GM18873 (cell line): ENCODE measurements at regions not wholly inside any gene's neighbourhood (a gene's known extent, or its start where the extent isn't known, plus 50 kb on each side); places are given as distances from the start of the nearest gene placed in this dataset.

Experiments
- ATAC-seq: cut with Tn5 transposase; IDR thresholded peaks from one replicate; pipeline ENCODE4 v1.9.1; 2021; ENCODE audit warnings: mild to moderate bottlenecking, moderate library complexity, moderate number of reproducible peaks; ENCODE audit not compliant: unreplicated experiment, low FRiP score

DNA sequence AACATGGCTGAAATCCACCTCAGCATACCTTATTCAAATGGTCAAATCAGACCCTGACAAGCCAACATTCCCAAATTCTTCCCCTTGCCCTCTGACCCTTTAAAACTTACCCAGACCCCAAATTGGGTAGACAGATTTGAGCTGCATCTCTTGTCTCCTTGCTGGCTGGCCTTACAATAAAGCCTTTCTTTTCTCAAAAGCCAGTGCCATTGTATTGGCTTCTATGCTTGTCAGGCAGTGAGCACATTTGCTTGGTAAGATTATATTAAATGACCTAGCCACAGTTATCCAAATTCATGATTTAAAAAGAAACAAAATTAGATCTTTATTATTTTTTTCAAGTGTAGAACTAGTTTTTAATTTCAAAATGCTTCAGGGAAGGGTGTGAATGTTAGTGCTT, 67.8 kb upstream of the FAM83B start:
- ATAC-seq, result no peak

DNA sequence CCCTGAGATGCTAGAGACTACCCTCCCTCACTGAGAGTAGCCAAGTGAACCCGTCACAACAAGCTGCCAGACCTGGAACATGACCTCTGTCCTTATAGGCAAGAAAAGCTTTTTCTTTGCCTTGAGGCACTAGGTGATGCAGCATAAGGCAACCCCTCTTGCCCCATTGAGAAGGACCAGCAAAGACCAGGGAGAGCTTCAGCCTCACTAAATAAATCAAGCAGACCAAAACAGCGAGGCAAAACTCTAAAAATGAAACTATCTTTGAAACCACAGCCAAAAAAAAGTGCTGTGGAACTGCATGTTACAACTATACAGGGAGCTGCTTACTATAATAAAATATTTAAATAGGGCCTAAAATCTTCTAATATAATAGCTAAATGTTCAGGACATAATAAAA, 62.6 kb upstream of the FAM83B start:
- no peak for ATAC-seq

DNA sequence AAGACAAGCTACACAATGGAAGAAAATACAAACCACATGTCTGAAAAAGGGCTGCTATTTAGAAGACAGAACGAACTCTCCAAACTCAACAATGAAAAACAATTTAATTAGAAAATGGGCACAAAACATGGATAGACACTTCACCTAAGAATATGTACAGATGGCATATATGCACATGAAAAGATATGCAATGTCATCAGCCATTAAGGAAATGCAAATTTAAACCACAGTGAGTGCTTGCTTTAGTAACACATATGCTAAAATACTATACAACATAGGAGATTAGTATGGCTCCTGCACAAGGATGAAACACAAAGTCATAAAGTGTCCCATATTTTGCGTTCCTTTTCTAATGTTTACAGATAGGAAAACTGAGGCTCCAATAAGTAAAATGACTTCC, 60.4 kb upstream of the FAM83B start:
- no peak for ATAC-seq

DNA sequence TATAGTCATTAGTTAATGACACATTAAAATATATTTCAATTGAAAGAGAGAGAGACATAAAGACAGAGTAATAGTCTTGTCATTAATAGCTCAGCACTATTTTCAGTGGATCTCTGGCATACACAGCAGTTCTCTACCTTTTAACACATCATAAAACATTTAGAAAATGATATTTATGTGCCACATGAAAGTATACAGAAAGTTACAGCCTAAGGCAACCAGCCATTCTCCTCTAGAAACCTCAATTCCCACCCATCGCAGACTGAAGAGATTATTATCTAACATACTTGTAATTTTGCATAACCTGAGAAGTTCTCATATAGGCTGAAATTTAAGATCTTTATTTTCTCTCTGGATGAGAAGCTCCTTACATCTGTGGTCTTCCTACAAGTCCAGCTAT, 58.7 kb upstream of the FAM83B start:
- ATAC-seq, result no peak
